ENCODE measurements at regions not wholly inside any gene's neighbourhood (a gene's known extent, or its start where the extent isn't known, plus 50 kb on each side); places are given as distances from the start of the nearest gene placed in this dataset.

DNA sequence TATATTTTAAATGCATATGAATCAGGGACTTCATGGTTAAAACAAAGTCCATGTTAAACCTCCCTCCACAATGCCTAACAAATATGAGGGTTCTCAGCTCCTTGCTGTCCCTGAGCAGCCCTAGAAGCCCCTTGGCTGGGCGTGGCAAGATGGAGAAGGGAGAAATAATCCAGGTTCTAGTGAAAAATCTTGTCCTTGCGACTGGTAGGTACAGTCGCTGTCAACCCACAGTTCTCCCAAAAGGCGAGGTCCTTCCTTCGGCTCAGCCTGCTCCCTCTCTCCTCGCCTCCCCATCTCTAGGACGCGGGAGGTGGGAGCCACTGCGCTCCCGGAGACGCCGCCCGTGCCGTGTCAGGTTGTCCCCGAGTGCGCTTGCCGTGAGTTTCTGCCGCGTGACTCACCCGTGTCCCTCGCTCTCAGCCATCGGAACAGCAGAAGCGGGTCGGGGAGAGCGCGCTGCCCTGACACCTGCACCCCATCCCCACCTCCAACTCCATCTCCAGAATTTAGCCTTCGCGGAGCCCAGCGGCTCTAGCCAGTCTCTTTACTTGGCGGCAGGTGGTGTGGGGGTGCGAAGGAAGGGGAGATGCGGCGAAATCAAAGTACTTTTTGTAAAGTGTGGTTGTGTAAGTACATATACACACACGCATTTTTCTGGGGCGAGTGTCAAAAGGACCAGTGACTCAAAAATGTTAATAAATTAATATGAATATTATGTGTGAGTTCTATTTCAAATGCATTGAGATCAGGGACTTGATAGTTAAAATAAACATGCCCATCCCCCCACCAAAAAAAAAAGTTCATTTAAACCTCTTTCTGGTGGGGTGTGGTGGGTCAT lies 65.1 kb upstream of the TMEM17 start:
- TF ChIP-seq, protein P1, sequence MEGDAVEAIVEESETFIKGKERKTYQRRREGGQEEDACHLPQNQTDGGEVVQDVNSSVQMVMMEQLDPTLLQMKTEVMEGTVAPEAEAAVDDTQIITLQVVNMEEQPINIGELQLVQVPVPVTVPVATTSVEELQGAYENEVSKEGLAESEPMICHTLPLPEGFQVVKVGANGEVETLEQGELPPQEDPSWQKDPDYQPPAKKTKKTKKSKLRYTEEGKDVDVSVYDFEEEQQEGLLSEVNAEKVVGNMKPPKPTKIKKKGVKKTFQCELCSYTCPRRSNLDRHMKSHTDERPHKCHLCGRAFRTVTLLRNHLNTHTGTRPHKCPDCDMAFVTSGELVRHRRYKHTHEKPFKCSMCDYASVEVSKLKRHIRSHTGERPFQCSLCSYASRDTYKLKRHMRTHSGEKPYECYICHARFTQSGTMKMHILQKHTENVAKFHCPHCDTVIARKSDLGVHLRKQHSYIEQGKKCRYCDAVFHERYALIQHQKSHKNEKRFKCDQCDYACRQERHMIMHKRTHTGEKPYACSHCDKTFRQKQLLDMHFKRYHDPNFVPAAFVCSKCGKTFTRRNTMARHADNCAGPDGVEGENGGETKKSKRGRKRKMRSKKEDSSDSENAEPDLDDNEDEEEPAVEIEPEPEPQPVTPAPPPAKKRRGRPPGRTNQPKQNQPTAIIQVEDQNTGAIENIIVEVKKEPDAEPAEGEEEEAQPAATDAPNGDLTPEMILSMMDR (IDR thresholded peaks at IDR 0.05; ENCODE audit: poor library complexity): no peak
- TF ChIP-seq EZH2 (IDR thresholded peaks at IDR 0.05; ENCODE audit: borderline replicate concordance) (no peak), EZH2phosphoT487 (IDR thresholded peaks at IDR 0.05; ENCODE audit: low read depth, severe bottlenecking, unreplicated experiment) (no peak)

Data from hepatocyte (in vitro differentiated cells).